HEK293 (cell line): ENCODE measurements at regions not wholly inside any gene's neighbourhood (a gene's known extent, or its start where the extent isn't known, plus 50 kb on each side); places are given as distances from the start of the nearest gene placed in this dataset.

ENCODE experiments used
- ATF2 ChIP-seq: fragments of 450-650 bp; formaldehyde crosslinking; IDR thresholded peaks from 2 replicates; pipeline ENCODE4 v1.5.1; 2016; ENCODE audit warnings: missing biosample characterization, missing genetic modification characterization, low read depth
- CTCF ChIP-seq: fragments of 450-650 bp; formaldehyde crosslinking; IDR thresholded peaks from 2 replicates; pipeline ENCODE4 v1.5.1; 2016; ENCODE audit warnings: missing biosample characterization, missing genetic modification characterization
- REST ChIP-seq: fragments of 450-650 bp; formaldehyde crosslinking; IDR thresholded peaks from 2 replicates; pipeline ENCODE4 v1.5.1; 2016; ENCODE audit warnings: missing biosample characterization, missing genetic modification characterization
- YY1 ChIP-seq: fragments of 450-650 bp; formaldehyde crosslinking; IDR thresholded peaks from 2 replicates; pipeline ENCODE4 v1.5.1; 2018; ENCODE audit warnings: missing biosample characterization, missing genetic modification characterization
- ZBTB10 ChIP-seq: fragments of 450-650 bp; formaldehyde crosslinking; IDR thresholded peaks from 2 replicates; pipeline ENCODE4 v1.5.1; 2016; ENCODE audit warnings: missing biosample characterization, missing genetic modification characterization
- ZNF121 ChIP-seq: fragments of 450-650 bp; formaldehyde crosslinking; IDR thresholded peaks from 2 replicates; pipeline ENCODE4 v1.5.1; 2016; ENCODE audit warnings: missing biosample characterization, missing genetic modification characterization
- ZNF362 ChIP-seq: fragments of 450-650 bp; formaldehyde crosslinking; IDR thresholded peaks from 2 replicates; pipeline ENCODE4 v1.5.1; 2016; ENCODE audit warnings: missing biosample characterization, missing genetic modification characterization
- ZNF449 ChIP-seq: fragments of 450-650 bp; formaldehyde crosslinking; IDR thresholded peaks from 2 replicates; pipeline ENCODE4 v1.5.1; 2017; ENCODE audit warnings: missing biosample characterization, mild to moderate bottlenecking, missing genetic modification characterization, moderate library complexity

- TF ChIP-seq CTCF (tag by site-specific recombination) (no peak), ZBTB10 (tag by site-specific recombination) (no peak), ZNF121 (tag by site-specific recombination) (no peak), REST (tag by site-specific recombination) (no peak), YY1 (tag by site-specific recombination) (no peak), ZNF449 (no peak), ZNF362 (tag by site-specific recombination) (no peak), ATF2 (tag by site-specific recombination) (no peak)
These were observed 129.9 kb upstream of the OSTN start for GRCh38 chr3:191068946-191069813.
